ENCODE measurements at regions not wholly inside any gene's neighbourhood (a gene's known extent, or its start where the extent isn't known, plus 50 kb on each side); places are given as distances from the start of the nearest gene placed in this dataset.

DNA sequence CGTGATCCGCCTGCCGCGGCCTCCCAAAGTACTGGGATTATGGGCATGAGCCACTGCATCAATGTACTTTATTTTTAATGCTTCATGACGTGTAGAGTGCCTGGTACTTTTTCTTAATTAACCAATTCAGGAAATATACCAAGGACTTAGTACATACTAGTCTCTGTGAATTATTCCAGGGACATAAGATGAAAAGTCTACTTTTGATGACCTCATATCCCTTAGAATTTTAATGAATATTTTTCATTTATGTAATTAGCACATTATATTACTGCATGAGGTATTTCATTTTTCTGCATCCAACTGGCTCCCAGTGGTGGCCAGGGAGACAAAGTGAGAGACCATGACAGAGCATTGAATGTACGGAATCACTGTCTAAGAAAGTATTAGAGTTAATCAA, 577.7 kb upstream of the NOVA1 start:
- no peak overlapping the region for H3K27ac Mint-ChIP-seq
- no peaks in the 10 kb centered on the region for H3K36me3 Mint-ChIP-seq (ENCODE audit: low read depth)
- H3K4me3 Mint-ChIP-seq = no peak overlapping the region
- no peaks in the 10 kb centered on the region for H3K27me3 Mint-ChIP-seq
- H3K9me3 ChIP-seq (ENCODE audit: control insufficient read depth, low read length, poor library complexity, severe bottlenecking) = peaks cover 3% of the 10 kb centered on the region
- ATAC-seq (no peak), DNase-seq (no peak)
- no peaks in the 10 kb centered on the region for H3K4me1 Mint-ChIP-seq

DNA sequence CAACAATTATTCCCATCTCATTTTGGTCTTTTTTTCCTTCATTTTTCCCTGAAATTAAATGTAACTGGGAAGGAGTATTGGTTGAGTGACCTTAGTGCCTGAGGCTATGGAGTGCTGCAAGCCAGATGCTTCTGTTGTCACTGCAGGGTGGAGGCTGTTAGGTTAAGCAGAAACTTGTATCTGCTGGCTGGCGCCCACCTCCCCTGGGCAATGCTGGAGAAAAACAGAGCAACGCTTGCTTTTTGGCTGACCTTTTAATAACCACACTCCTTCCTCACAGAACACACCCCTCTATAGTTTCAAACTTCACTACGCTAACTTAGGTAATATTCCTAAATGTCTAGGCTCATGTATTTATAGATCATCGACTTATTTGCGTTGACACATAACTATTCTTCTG, 583.5 kb upstream of the NOVA1 start:
- H3K27me3 Mint-ChIP-seq = no peaks in the 10 kb centered on the region
- no peak overlapping the region for H3K27ac Mint-ChIP-seq
- DNase-seq = no peak
- H3K4me3 Mint-ChIP-seq = no peak overlapping the region
- ATAC-seq = no peak
- no peaks in the 10 kb centered on the region for H3K36me3 Mint-ChIP-seq (ENCODE audit: low read depth)
- no peaks in the 10 kb centered on the region for H3K9me3 ChIP-seq (ENCODE audit: control insufficient read depth, low read length, poor library complexity, severe bottlenecking)
- no peaks in the 10 kb centered on the region for H3K4me1 Mint-ChIP-seq

DNA sequence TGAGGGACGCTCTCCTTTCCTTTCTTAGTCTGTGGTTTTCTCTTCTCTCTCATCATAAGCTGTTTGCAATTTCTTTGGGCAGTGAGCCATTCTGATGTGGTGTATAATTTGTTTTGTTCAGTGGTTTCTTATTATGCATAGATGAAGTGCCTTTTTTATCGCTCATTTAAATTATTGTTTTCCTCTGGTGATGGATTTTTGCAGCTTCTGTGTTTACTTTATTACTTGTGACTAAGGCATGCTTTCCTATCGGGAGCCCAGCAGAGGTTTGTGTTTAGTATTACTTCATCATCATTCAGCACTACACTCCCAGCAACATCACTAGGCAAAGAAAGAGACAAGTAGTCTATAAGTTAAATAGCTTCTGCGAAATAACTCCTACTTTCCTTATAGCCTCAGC, 586.6 kb upstream of the NOVA1 start:
- Mint-ChIP-seq H3K27me3 (no peaks in the 10 kb centered on the region), H3K27ac (no peak overlapping the region), H3K36me3 (ENCODE audit: low read depth) (no peaks in the 10 kb centered on the region), H3K4me1 (no peaks in the 10 kb centered on the region), H3K4me3 (no peak overlapping the region)
- no peak for DNase-seq
- ATAC-seq = no peak
- no peaks in the 10 kb centered on the region for H3K9me3 ChIP-seq (ENCODE audit: control insufficient read depth, low read length, poor library complexity, severe bottlenecking)

DNA sequence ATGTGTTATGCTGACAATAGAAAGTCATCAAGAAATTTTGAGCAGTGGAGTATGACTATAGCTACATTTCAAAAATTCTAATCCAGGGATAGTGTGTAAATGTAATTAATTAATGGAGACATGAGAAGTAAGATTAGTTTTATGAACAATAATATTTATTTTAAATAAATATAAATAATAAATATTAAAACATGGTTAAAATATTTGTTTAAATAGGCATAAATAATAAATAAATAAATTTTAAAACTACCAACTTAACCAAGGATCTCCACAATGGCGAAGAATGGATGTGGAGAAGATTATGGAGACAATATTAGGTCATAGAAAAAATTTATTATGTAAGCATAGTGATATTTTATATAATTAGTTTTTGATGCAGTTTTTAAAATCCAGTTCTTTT, 588.2 kb upstream of the NOVA1 start:
- H3K4me3 Mint-ChIP-seq = no peak overlapping the region

DNA sequence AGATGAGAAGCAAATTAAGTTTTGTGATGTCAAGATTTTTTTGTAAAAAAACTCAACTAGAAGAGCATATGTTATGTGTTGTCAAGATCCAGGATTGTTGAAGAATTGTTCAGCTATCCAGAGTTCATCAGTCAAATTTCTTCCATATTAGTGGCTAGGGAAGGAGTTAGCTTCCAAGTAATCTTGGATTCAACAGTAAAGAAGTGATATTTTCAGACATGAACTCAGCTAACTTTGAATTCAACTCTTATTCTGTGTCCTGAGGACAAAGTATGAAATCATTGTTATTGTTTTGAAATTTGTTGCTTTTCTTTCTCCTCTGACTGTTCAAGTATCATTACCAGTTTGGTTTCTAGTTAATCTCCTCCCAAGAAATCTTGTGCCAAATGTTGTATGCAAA, 589.3 kb upstream of the NOVA1 start:
- peaks cover 3% of the 10 kb centered on the region for H3K9me3 ChIP-seq (ENCODE audit: control insufficient read depth, low read length, poor library complexity, severe bottlenecking)
- H3K4me3 Mint-ChIP-seq = no peak overlapping the region
- no peaks in the 10 kb centered on the region for H3K4me1 Mint-ChIP-seq
- DNase-seq (no peak), ATAC-seq (no peak)
- H3K27ac Mint-ChIP-seq = no peak overlapping the region
- H3K27me3 Mint-ChIP-seq = no peaks in the 10 kb centered on the region
- no peaks in the 10 kb centered on the region for H3K36me3 Mint-ChIP-seq (ENCODE audit: low read depth)

More for the DNA sequence above, 588.2 kb upstream of the NOVA1 start:
- H3K9me3 ChIP-seq (ENCODE audit: control insufficient read depth, low read length, poor library complexity, severe bottlenecking) = no peaks in the 10 kb centered on the region
- DNase-seq (no peak), ATAC-seq (no peak)
- Mint-ChIP-seq H3K27me3 (no peaks in the 10 kb centered on the region), H3K36me3 (ENCODE audit: low read depth) (no peaks in the 10 kb centered on the region), H3K4me1 (no peaks in the 10 kb centered on the region), H3K27ac (no peak overlapping the region)

DNA sequence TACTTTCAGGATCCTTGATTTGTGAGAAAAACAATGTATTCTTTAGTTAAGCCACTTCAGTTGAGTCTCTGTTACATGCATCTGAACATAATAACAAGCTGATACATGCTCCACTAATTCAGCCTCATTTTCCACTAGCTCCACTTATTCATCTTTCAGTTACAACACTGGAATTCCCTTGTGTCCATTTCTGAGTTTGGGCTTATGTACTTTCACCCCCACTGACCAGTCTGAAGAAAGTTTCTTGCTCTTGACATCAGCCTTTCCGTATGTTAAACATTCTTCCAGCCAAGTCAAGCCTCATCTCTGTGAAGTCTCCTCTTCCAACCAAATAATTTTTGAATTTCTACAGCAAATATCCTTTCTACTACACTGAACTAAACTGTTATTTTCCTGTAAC, 592.5 kb upstream of the NOVA1 start:
- H3K4me1 Mint-ChIP-seq = no peaks in the 10 kb centered on the region
- ATAC-seq = no peak

DNA sequence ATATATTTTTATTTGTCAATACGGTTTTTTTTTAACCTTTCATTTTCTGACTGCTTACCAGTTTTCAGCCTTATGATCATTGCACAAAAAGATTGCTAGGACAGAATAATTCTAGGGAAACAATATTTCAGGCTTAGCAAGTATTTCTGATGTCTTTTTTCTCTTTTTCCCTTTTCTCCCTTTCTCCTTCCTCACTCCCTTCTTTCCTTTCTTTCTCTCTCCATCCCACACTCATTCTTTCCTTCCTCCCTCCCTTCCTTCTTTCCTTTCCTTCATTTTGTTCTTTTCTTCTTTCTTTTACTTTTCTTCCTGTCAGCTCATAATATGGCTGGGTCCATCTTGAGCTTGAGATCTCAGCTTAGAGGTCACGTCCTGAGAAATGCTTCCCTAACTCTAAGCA, 601.4 kb upstream of the NOVA1 start:
- H3K9me3 ChIP-seq (ENCODE audit: control insufficient read depth, low read length, poor library complexity, severe bottlenecking) = no peaks in the 10 kb centered on the region
- no peak overlapping the region for H3K4me3 Mint-ChIP-seq
- H3K36me3 Mint-ChIP-seq (ENCODE audit: low read depth) = no peaks in the 10 kb centered on the region
- no peak overlapping the region for H3K27ac Mint-ChIP-seq
- H3K4me1 Mint-ChIP-seq = no peaks in the 10 kb centered on the region
- DNase-seq = no peak
- ATAC-seq = no peak
- no peaks in the 10 kb centered on the region for H3K27me3 Mint-ChIP-seq

More for the DNA sequence above, 592.5 kb upstream of the NOVA1 start:
- Mint-ChIP-seq H3K27ac (no peak overlapping the region), H3K36me3 (ENCODE audit: low read depth) (no peaks in the 10 kb centered on the region), H3K27me3 (no peaks in the 10 kb centered on the region), H3K4me3 (no peak overlapping the region)
- DNase-seq = no peak
- peaks cover 3% of the 10 kb centered on the region for H3K9me3 ChIP-seq (ENCODE audit: control insufficient read depth, low read length, poor library complexity, severe bottlenecking)

DNA sequence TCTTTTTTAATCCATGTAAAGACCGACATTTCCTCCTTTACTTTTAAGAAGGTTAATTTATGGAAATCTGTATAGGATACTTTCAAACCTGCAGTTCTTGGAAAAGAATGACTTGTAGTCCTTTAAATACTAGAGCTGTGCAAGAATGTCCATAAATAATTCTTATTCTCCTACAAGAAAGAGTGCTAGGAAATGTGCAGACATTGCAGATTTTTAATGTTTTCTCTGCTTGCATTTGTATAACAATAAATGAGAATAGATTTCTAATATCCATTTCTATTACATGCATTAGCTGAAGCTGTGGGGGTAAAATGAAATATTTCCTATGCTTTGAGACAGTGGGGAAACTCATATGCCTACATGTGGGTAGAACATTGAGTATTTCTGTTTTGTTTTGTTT, 607.2 kb upstream of the NOVA1 start:
- no peak for ATAC-seq
- no peaks in the 10 kb centered on the region for H3K36me3 Mint-ChIP-seq (ENCODE audit: low read depth)
- H3K27me3 Mint-ChIP-seq = no peaks in the 10 kb centered on the region
- no peak for DNase-seq
- H3K27ac Mint-ChIP-seq = no peak overlapping the region
- no peaks in the 10 kb centered on the region for H3K4me1 Mint-ChIP-seq
- H3K4me3 Mint-ChIP-seq = no peak overlapping the region
- H3K9me3 ChIP-seq (ENCODE audit: control insufficient read depth, low read length, poor library complexity, severe bottlenecking) = no peaks in the 10 kb centered on the region

DNA sequence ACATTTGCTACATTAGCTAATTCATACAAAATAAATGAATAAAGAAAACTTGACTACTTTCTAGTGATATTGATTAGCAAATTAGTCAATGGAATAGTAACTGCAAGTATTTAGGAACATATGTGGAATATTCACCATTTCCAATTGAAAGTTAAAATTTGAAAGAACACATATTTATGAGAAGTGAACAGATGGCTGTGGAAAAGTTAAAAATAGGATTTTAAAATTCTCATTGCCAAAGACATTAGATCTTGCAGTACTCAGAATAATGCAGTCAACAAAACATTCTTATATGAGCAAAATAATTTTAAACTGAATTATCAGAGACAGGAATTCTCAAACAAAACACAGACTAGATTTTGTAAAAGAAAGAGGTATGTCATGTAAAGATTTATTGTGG, 613.9 kb upstream of the NOVA1 start:
- Mint-ChIP-seq H3K4me1 (no peaks in the 10 kb centered on the region), H3K4me3 (no peak overlapping the region), H3K36me3 (ENCODE audit: low read depth) (no peaks in the 10 kb centered on the region), H3K27ac (no peak overlapping the region), H3K27me3 (no peaks in the 10 kb centered on the region)
- ATAC-seq (no peak), DNase-seq (no peak)
- H3K9me3 ChIP-seq (ENCODE audit: control insufficient read depth, low read length, poor library complexity, severe bottlenecking) = no peaks in the 10 kb centered on the region

DNA sequence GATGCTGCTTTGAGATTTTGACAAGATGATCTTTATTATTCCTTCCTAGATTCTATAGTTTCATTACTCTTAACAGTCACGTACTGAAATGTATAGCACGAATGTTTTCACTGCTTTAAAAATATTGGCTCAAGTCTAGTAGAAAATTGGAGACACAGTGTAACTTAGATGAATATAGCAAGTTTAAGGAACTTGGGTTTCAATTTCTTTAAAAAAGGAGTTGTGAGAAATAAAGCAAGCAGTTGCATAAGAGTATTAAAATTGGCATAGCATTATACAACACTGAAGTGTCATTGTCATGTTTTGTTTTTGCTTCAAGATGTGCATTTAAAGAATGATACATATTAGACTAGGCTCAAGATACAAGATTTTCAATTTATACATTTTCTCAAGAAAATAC, 624.8 kb upstream of the NOVA1 start:
- no peak for DNase-seq
- no peak for ATAC-seq
- Mint-ChIP-seq H3K36me3 (ENCODE audit: low read depth) (no peaks in the 10 kb centered on the region), H3K4me1 (no peaks in the 10 kb centered on the region), H3K27ac (no peak overlapping the region), H3K4me3 (no peak overlapping the region), H3K27me3 (no peaks in the 10 kb centered on the region)
- no peaks in the 10 kb centered on the region for H3K9me3 ChIP-seq (ENCODE audit: control insufficient read depth, low read length, poor library complexity, severe bottlenecking)

DNA sequence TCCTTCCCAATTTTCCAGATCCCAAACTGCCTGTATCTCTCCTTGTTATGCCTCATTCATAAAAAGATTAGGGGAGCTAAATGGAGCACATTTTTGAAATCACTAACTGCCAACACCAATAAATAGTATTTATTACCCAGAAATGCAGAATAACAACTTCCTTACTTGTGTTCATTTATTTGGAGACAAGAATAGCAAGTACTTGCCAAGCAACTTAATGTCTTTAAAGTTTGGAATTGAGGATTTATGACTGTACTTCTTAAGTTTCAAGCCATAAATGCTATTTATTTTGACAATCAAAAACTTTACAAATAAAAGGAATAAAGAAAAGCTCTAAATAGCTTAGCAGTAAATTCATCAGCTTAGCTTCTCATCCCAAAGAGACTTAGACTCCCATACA, 626.1 kb upstream of the NOVA1 start:
- Mint-ChIP-seq H3K4me1 (no peaks in the 10 kb centered on the region), H3K36me3 (ENCODE audit: low read depth) (no peaks in the 10 kb centered on the region), H3K4me3 (no peak overlapping the region), H3K27ac (no peak overlapping the region), H3K27me3 (no peaks in the 10 kb centered on the region)
- no peaks in the 10 kb centered on the region for H3K9me3 ChIP-seq (ENCODE audit: control insufficient read depth, low read length, poor library complexity, severe bottlenecking)
- ATAC-seq (no peak), DNase-seq (no peak)

DNA sequence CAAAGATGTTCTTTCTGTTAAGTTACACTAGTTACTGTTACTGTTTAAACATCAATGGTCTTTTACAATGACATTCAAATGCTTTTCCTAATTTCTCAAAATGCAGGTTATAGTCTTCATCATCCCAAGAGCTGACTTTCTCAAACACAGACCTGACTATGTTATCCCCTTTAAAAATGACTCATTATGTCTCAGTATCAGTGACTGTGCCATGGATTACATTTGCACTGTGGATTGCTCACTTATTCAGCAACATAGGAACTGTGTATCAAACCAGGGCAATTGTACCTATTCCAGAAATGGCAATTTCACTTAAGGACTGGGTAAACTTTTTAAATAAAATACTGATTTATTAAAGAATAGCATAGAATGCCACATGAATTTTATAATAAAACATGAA, 630.2 kb upstream of the NOVA1 start:
- ATAC-seq = no peak
- no peak for DNase-seq
- H3K9me3 ChIP-seq (ENCODE audit: control insufficient read depth, low read length, poor library complexity, severe bottlenecking) = no peaks in the 10 kb centered on the region
- Mint-ChIP-seq H3K27ac (no peak overlapping the region), H3K36me3 (ENCODE audit: low read depth) (no peaks in the 10 kb centered on the region), H3K4me3 (no peak overlapping the region), H3K27me3 (no peaks in the 10 kb centered on the region), H3K4me1 (no peaks in the 10 kb centered on the region)

DNA sequence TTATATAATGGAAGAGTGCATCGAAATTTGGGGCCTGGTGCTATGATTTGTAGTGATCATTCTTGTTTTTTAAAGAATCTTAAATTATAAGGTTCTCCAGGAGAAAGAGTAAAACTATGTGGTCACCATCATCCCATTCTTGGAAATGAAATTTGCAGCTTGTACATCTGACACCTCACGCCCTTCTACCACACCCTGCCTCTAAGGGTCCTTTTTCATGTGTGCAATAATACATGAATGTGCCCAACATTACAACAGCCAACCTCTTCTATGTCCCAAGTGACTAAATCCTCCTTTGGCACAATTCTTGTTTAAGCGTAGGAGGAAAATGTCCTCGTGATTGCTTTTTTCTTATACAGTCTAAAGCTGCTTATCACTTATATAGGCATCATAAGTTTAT, 636.5 kb upstream of the NOVA1 start:
- Mint-ChIP-seq H3K4me1 (no peaks in the 10 kb centered on the region), H3K4me3 (no peak overlapping the region), H3K27me3 (no peaks in the 10 kb centered on the region), H3K27ac (no peak overlapping the region), H3K36me3 (ENCODE audit: low read depth) (no peaks in the 10 kb centered on the region)
- no peaks in the 10 kb centered on the region for H3K9me3 ChIP-seq (ENCODE audit: control insufficient read depth, low read length, poor library complexity, severe bottlenecking)
- ATAC-seq (no peak), DNase-seq (no peak)

DNA sequence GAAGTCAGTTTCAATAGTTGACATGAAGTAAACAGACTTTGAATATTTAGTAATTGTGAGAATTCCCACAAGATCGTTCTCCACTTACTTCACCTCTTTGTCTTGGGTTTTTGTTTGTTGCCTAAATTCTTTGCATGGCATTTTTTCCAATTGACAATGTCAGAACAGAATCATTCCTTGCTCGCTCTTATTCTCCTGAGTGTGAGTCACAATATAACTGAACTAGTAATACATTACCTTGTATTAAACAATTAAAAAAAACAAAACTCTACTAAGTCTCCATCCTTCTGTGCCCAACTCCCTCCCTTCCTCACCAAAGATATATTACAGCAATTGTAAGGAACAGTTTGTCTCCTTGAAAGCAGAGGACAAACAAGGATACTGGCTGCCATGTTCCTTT, 638.8 kb upstream of the NOVA1 start:
- no peak for ATAC-seq
- H3K36me3 Mint-ChIP-seq (ENCODE audit: low read depth) = no peaks in the 10 kb centered on the region
- H3K4me3 Mint-ChIP-seq = no peak overlapping the region
- no peaks in the 10 kb centered on the region for H3K4me1 Mint-ChIP-seq
- no peak overlapping the region for H3K27ac Mint-ChIP-seq
- DNase-seq = no peak
- no peaks in the 10 kb centered on the region for H3K27me3 Mint-ChIP-seq
- H3K9me3 ChIP-seq (ENCODE audit: control insufficient read depth, low read length, poor library complexity, severe bottlenecking) = no peaks in the 10 kb centered on the region

DNA sequence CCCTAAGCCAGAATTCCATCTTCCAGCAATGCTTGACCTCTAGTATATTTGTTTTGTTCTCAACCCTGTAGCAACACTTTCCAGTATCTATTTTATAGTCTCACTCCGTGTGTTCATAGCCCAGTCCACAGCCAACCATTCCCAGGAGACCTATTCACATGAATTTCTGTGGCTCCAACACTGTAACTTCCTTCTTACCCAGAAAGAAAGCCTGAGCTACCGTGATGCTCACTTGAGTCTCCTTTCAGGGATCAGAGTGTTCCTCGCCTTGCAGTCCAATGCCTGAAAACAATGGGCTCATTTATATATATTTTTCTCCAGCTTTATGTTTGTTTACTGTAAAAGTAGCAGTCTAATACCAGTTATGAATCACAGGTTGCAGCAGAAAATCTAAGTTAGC, 645.0 kb upstream of the NOVA1 start:
- no peaks in the 10 kb centered on the region for H3K27me3 Mint-ChIP-seq
- no peak overlapping the region for H3K4me3 Mint-ChIP-seq
- H3K27ac Mint-ChIP-seq = no peak overlapping the region
- no peaks in the 10 kb centered on the region for H3K4me1 Mint-ChIP-seq
- DNase-seq (no peak), ATAC-seq (no peak)
- no peaks in the 10 kb centered on the region for H3K36me3 Mint-ChIP-seq (ENCODE audit: low read depth)
- H3K9me3 ChIP-seq (ENCODE audit: control insufficient read depth, low read length, poor library complexity, severe bottlenecking) = no peaks in the 10 kb centered on the region

Data from T-helper 17 cell (primary cell).